A673 (cell line): ENCODE measurements at regions not wholly inside any gene's neighbourhood (a gene's known extent, or its start where the extent isn't known, plus 50 kb on each side); places are given as distances from the start of the nearest gene placed in this dataset.
"Not testable (repeated sequence)": the region's sequence is repeated elsewhere in the genome, so short reads cannot be mapped to it uniquely, and the experiment has no call there.

Experiments
- EZH2 ChIP-seq: fragments of 200-600 bp; sonication (generic); IDR thresholded peaks from 2 replicates; pipeline ENCODE4 v1.6.1; 2017; ENCODE audit warnings: borderline replicate concordance, low read depth, mild to moderate bottlenecking, mixed read lengths, antibody characterized with exemption, low read length; ENCODE audit not compliant: poor library complexity, severe bottlenecking
- TF ChIP-seq, protein P1 (sequence below): fragments of 300-800, 200-600 bp; sonication (generic); conservative IDR thresholded peaks from 2 replicates; pipeline ENCODE4 v1.5.1; 2017; ENCODE audit warnings: low read depth, mild to moderate bottlenecking, antibody characterized with exemption, low read length, moderate library complexity, mixed read lengths

DNA sequence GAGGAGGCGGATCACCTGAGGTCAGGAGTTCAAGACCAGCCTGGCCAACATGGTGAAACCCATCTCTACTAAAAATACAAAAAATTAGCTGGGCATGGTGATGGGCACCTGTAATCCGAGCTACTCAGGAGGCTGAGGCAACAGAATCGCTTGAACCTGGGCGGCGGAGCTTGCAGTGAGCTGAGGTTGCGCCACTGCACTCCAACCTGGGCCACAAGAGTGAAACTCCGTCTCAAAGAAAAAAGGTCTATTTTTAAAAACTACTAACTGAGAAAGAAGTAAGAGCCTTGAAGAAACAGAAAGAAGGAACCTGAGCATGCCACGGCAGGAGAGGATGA lies 95.7 kb upstream of the DLG1 start:
- not testable (repeated sequence) for TF ChIP-seq EZH2
- TF ChIP-seq, protein P1, sequence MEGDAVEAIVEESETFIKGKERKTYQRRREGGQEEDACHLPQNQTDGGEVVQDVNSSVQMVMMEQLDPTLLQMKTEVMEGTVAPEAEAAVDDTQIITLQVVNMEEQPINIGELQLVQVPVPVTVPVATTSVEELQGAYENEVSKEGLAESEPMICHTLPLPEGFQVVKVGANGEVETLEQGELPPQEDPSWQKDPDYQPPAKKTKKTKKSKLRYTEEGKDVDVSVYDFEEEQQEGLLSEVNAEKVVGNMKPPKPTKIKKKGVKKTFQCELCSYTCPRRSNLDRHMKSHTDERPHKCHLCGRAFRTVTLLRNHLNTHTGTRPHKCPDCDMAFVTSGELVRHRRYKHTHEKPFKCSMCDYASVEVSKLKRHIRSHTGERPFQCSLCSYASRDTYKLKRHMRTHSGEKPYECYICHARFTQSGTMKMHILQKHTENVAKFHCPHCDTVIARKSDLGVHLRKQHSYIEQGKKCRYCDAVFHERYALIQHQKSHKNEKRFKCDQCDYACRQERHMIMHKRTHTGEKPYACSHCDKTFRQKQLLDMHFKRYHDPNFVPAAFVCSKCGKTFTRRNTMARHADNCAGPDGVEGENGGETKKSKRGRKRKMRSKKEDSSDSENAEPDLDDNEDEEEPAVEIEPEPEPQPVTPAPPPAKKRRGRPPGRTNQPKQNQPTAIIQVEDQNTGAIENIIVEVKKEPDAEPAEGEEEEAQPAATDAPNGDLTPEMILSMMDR: not testable (repeated sequence)
